Stimulated activated CD8-positive, alpha-beta memory T cell treated with anti-CD3 and anti-CD28 coated beads, Interleukin-2, amount 100 ng/mL, for 1 hour (primary cell): ENCODE measurements at regions not wholly inside any gene's neighbourhood (a gene's known extent, or its start where the extent isn't known, plus 50 kb on each side); places are given as distances from the start of the nearest gene placed in this dataset.
"Not testable (repeated sequence)": the region's sequence is repeated elsewhere in the genome, so short reads cannot be mapped to it uniquely, and the experiment has no call there.

Source experiments
- DNase-seq, 2 donors: peaks; one replicate each; pipeline ENCODE4 v3.0.0-alpha.2; 2020; ENCODE audit warnings: low read depth in 2 of 2

DNA sequence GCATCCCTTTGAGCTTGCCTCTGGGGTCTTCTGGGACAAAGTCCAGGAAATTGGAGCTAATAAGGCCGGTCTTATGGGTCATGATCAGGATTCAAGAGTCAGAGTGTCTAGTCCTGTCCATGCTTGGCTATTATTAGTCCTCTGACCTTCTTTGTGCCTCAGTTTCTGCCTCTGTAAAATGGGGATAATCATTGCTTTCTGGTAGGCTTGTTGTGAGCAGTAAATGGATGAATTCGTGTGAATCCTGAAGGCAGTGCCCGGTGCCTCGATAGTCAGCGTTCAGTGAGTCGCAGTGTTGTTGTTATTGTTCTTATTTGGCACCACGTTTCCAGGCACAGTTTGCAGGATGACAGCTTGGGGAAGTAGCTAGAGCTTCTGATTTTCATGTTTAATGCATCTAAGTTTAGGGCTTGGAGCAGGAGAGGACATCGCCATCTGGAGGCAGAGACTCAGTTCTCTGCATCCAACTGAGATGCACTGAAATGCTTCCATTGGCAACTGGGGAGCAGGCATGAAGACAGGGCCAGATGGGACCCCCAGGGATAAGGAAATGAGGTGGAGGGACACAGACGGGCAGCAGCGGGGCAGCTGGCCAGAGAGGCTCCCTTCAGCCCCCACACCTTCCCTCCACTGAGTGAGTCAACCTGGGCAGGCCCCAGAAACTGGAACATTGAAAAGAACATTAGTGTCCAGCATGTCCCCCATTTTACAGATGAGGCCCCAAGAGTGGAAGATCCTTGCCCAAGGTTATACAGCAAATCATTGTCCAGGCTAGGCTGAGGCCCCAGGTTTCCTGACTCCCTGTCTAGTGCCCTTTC, 160.3 kb downstream of the PTPRU start:
- no peak for DNase-seq

DNA sequence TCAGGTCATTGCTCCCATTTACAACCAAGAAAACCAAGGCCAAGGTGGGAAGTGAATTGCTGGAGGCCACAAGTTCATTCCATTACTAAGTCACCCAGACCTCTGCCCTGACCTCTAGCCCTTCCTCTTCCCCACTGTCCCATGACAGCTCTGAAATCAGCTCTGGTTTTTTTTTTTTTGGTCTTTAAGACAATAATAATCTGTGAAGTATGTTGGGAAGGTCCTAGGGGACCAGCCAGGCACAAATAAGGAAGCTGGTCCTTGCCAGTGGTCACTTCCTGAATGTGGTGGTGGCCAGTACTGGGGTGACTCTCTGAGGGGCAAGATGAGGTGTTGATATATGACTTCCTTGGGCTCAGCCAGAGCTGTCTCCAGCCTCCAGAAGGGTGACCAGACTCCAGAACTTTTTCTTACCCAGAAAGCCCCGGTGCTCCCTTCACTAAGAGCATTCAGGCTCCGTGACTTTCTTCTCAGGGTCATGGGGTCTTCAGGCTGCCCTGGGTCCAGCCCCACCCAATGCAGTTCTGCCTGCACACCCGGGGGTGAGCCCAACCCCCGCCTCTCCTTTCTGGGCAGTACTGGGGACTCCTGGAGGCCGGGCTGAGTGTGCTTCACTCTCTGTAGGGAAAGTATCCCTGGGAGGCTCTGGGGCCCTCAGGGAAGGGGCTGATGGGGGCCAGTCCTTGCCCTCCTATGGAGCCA, 159.6 kb downstream of the PTPRU start:
- no peak for DNase-seq

DNA sequence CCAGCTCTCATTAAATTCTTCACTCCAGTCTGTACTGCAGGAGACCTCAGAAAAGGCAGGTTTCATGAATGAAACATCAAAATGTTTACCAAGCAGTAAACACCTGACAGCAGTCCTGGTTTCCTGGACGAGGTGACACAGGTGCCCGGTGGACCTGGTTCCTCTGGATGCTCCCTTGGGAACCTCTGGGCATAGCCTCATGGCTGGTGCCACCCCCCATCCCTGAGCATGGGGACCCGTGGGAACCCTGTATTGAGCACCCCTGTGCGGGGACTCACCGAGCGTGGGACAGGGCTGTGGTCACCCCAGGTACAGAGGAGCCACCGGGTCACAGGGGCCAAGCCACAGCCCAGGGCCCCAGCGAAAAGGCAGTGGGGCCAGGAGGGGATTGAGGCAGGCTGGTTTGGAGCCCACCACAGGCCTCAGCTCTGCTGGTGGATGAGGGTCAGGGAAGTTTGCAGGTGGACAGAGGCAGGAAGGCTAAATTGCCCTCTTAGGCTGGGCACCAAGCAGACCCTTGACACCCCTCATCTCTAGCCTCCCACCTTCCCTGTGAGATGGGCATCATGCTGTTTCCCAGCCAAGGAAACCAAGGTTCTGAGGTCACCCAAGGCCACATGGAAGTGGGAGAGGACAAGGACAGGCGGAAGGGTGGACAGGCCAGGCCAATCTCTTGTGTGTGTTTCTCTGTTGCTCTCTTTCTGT, 158.4 kb downstream of the PTPRU start:
- DNase-seq: no peak

DNA sequence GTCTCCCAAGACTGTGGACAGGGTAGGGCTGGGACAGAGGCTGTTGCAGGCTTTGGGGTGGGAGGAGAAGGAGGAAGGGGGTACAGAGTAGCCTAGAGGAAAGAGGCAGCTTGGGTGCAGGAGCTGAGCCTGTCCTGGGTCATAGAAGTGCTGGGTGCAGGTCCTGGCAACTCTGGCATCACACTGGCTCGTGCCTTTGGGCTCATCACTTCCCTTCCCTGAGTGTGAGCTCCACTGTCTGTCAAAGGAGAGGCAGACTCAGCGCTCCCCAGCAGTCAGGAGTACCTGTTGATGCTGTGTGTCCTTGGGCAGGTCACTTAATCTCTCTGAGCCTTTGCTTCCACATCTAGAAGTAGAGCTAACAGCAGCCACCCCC, 157.1 kb downstream of the PTPRU start:
- DNase-seq: no peak

DNA sequence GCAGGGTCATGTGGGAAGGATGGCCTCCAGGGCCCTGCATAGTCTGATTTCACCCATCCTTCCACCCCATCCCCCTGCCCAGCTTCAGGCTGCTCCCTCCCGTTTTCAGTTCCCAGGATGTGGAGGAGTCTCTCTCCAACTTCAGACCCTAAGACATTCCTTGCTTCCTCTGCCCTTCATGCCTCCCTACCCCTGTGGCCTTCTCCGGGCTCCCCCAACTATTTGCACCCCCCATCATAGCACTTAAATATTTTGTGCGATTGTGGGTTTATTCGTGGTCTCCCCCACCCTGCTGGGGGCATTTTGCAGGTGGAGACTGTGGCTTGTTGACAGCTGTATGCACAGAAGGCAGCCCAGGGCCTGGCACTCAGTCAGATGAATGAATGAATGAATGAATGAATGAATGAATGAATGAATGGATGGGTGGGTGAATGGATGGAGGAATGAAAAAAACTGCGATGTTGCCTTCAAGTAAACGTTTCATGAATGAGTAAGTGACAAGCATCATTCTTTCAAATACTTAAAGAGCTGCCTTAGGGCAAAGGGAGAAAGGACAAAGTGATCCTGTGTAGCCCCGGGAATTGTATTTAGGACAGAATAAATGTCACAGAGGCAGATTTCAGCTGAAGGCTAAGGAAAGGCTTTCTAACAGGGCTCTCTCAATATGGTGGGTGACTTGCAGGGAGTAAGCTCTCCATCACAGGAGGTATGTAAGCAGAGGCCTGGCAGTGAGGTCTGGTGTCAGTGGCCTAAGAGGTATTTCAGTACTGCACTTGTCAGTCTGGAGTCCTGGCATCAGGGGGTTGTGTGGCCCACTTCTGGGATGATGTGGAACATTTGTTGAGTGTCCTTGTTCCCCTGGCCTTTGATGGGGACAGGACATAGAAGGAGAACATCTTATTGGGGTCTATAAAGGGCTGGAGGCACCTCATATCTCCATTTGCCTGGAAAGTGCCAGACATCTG, 156.4 kb downstream of the PTPRU start:
- DNase-seq: no peak

DNA sequence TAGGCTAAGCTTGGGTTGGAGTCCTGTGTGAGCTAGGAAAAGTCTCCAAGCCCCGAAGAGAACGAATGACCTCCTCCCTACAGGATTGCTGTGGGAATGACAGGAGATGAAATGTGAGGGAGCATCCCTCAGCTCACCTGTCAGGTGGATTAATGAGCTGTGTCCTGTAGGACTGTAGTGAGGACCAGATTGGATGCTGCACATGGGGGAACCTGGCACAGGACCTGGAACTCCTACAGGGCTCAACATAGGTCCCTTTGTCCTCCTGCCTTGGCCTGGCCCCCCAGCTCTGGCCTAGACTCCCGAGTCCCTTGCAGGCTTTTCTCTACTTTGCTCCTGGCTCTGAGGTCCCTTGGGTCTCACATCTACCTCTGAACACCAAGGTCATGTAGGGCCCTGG, 155.7 kb downstream of the PTPRU start:
- no peak for DNase-seq

DNA sequence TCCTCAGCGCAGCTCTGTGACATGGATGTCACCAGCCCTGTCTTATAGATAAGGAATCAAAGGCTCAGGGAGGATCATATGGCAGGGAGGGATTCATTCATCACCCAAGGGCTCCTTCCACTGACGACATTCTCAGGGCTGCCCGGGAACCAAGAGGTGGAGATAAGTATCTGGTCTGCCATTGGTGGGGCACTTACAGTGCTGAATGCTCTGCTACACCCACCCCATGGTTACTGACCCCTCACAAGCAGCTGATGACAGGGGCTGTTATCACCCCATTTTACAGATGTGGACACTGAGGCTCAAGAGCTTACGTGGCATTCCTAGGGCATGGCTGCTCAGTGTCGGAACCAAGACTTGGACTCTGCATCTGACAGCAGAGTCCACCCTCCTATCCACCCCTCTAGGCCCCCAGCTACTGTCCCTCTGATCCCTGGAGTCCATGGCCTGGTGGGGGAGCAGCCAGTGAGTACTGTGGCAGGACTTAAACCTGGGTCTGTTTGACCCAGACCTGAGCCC, 155.1 kb downstream of the PTPRU start:
- no peak for DNase-seq

DNA sequence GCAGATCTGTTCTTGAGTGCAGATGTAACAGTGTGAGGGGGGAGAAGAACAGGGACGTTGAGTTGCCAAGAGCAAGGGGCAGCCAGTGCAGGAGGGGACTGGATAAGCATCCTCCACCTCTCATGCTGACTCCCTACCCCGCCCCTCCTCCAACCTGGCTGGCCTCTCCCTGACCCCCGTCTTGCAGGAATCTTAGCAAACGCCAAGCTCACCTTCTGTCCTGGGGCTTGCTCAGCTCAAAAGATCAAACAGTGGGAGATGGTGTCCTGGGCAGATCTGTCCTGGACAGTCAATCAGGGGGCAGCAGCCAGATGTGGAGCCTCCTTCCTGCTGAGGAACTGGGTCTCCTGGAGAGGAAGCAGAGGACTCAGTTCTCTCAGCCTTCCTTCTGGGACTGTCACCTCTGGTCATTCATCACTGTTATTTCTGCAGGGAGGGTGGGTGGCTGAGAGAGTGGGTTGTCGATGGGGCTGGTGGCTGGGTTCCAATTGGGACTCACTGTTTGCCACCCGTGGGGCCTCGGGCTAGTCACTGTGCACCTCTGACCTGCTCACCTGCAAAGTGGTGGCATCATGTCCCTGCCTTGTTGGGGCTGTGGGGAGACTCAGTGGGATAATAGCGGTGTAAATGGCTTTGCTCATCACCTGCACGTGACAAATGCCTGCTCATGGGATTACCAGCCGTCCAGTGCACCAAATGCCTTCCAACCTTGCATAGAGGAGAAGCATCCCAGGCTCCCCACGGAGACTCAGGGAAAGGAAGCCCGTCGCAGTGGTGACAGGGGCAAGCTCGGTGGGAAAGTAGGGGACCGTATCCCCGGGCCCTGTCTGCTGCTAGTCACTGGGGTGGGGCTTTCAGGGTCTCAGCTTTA, 154.4 kb downstream of the PTPRU start:
- no peak for DNase-seq

DNA sequence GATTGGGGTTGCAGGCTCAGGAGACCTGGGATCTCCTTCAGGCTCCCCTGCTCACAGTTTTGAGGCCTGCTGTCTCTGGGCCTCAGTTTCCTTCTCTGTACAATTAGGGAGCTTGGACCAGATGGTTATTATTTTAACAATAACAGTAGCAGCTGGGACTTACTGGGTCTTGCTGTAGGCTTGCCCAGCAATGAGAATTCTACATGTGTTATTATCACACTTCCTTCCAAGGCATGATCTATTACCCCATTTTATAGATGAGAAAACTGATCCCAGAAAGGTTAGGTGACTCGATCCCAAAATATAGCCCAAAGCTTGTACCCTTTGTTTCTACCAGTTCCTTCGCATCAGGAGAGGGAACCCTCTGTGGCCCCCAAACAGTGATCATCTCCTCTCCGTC, 153.8 kb downstream of the PTPRU start:
- no peak for DNase-seq

DNA sequence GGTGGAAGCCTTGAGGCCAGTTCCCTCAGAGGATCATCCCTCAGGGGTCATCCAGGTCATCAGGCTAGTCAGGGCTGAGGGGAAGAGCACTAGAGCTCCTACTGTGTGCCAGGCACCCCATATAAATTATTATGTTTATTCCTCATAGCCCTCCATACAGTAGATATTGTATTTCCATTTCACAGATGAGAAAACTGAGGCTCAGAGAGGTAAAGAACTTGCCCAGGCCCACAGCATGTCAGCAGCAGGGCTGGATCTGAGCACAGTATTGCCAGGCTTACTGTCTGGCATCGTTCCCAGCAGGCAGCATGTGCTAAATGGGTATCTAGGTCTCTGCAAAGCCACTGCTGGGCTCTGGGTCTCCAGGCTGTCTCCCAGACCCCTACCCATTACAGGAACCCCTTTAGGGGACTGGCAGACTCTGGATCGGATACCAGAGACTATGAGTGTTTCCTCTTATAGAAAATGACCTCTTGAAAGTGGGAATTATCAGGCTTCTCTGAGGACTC, 153.3 kb downstream of the PTPRU start:
- DNase-seq: no peak

DNA sequence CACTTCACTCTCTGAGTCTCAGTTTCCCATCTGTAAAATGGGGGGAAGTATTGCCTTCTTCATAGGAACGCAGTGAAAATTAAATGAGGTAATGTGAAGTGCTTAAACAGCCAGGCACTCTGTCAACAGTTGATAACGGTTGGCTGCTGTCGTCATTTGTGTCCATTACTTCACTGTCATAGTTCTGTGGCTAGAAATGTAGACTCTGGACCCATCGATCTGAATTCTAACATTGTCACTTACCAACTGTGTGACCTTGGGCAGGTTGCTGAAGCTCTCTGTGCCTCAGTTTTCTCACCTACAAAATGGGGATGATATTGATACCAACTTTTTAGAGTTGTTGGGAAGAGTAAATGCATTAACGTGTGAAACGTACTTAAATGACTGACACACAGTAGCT, 152.6 kb downstream of the PTPRU start:
- no peak for DNase-seq

DNA sequence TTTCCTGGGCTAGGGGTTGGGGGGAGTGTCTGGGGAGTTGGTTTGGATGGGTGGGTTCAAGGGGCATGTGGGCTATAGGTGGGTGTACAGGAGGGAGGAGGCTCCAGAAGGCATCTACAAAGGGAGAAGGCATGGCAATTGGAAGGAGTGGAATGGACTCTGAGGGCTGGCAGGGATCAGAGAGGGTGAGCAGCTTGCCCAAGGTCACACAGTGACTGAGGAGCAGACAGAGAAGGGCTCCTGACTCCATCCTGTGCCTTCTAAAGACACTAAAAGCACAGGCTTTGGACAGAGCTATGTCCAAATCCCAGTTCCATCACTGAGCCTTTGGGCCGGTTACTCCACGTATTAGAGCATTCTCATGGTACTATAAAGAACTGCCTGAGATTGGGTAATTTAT, 151.8 kb downstream of the PTPRU start:
- DNase-seq: no peak

DNA sequence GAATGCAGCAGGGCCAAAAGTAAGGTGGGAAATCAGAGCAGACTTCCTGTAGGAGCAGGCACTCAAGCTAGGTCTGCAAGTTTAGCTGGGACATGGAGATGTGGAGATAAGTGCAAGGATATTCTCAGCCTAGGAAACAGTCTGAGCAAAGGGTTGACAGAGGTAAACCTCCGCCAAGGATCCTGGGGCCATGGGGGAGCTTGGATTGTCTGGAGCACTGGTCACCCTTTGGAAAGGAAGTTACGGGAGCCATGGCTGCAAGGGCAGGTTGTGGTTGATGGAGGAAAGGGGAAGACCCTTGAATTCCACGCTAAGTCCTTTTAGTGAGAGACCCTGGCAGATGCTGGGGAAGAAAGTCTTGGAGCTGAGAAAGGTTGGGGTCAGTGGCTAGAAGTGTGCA, 150.9 kb downstream of the PTPRU start:
- no peak for DNase-seq

DNA sequence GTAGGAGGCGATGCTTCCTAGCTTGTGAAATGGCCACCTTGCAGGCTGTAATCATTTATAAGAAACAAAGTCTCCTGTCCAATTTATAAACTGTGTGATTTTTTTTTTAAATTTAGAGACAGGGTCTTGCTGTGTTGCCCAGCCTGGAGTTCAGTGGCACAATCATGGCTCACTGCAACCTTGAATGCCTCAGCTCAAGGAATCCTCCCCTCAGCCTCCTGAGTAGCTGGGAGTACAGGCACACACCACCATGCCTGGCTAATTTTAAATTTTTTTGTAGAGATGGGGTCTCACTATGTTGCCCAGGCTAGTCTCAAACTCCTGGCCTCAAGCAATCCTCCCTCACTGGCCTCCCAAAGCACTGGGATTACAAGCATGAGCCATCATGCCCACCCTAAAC, 150.1 kb downstream of the PTPRU start:
- not testable (repeated sequence) for DNase-seq

DNA sequence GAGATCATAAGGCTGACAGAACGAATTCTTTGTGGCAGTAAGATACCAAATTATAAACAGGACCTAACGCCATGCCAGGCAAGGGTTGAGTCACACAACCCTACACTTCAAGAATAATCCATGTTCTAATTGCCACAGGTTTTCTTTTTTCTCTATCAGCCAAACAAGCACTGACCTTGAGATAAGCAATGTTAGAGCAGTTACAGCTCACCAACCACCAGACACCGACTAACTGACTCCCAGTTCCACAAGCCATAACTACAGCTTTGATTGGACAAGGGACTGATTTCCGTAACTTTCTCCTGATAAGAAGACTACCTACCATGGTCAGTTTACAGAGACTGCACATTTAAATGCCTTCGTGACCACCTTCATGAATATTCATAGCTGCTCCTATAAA, 149.6 kb downstream of the PTPRU start:
- DNase-seq: no peak

DNA sequence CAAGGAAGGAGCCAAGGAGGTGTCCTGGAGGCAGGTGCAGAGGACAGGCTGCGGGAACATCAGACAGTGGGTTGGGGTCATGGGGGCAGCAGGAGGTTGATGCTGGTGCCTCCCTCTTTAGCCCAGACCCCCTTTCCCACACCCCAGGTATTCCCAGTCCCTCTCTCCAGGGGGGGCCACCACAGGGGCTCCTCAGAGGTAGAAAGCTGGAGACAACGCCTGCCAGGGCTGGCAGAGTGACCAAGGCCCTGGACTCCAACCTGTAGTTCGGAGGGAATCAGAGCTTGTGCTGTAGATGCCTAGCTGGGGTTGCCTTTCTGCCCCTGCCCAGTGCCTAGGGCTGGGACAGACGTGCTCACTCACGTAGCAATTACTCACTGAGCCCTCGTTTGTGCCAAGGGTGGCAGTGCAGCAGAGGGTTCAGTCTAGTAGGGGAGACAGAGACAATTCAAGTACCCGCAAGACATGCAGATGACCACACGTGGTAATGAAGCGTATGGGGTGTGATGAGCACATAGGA, 148.2 kb downstream of the PTPRU start:
- no peak for DNase-seq

DNA sequence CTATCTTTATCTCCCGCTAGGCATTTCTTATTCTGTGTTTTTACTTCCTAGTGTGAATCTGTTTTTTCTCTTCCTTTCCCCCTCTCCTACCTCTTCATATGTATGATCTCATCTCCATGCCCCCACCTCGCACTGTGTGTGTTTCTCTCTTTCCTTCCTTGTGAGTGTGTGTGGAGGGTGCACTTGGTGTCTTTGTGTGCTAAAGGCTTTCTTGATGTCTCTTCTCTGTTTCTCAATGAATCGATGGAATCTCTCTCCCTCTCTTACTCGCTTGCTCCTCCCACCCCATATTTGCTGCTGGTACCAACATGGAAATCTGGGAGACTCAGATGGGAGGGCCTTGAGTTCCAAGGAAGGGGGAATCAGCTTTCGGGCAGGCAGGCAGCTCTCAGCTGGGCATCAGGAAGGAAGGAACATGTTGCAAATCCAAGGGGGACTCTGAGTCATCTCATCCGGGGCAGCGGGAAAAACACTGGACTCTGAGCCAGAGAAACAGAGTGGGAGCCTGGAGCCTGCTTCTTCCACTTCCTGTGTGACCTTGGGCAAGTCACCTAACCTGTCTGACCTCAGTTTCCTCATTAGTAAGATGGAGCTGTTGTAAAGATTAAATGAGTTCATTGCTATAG, 147.5 kb downstream of the PTPRU start:
- DNase-seq: no peak

DNA sequence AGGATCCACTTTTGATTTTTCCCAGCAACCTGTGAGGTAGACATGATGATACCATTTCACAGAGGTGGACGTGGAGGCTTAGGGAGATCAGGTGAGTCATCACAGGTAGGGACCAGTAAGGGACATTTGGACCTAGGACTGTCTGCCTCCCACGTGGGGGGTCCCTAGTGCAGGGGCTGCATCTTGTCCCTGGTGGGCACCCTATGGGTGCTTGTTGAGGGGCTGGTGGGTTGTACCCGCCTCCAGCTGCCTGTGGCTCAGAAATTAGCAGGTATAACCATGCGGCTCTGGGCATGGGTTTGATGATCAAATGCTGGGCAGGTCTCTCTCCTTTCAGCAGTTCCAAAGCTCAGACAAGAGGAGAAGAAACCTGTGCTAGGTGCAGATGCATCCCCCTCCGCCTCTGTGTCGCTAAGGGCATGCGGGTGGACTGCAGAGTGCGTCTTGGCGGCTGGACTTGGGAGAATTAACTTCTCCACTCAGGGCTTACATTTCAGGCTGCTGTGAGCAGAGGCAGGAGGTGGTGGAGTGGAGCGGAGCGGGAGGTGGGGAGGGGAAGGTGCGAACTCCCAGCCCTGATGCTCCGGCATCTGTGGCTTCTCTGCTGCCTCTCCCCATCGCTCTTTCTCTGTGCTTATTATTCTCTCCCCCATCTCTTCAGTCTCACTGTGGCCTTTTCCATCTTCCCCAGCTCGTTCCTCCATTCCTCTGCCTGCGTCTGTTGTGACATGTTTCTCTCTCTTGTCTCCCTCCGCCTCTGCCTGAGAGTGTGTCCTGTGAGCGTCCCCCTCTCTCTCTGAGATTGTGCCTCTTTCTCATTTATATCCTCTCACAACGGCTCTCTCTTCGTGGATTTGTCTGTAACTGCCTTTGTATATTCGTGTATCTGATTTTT, 146.8 kb downstream of the PTPRU start:
- no peak for DNase-seq

DNA sequence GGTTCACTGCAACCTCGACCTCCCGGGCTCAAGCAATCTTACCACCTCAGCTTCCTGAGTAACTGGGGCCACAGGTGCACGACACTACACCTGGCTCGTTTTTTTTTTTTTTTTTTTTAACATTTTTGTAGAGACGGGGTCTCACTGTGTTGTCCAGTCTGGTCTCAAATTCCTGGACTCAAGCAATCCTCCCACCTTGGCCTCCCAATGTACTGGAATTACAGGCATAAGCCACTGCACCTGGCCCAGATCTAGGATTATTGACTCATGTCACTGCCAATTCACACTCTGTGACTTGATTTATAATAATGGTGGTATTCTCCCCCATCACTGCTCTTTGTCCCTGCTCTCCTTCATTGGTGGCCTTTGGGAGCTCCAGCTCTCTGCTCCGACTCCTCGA, 145.1 kb downstream of the PTPRU start:
- DNase-seq: no peak
